HG03457 (cell line): ENCODE measurements at regions not wholly inside any gene's neighbourhood (a gene's known extent, or its start where the extent isn't known, plus 50 kb on each side); places are given as distances from the start of the nearest gene placed in this dataset.

ENCODE experiments used
- ATAC-seq: cut with Tn5 transposase; IDR thresholded peaks from one replicate; pipeline ENCODE4 v1.9.1; 2021; ENCODE audit warnings: moderate number of reproducible peaks; ENCODE audit not compliant: unreplicated experiment

GRCh38 chr10:60443346-60443745 is 53.7 kb upstream of the ANK3 start:
- ATAC-seq = no peak

GRCh38 chr10:60441515-60441914 is 51.8 kb upstream of the ANK3 start:
- no peak for ATAC-seq

GRCh38 chr10:60439641-60440040 is 50.0 kb upstream of the ANK3 start:
- ATAC-seq = no peak
